Neuronal stem cell (in vitro differentiated cells): ENCODE measurements at regions not wholly inside any gene's neighbourhood (a gene's known extent, or its start where the extent isn't known, plus 50 kb on each side); places are given as distances from the start of the nearest gene placed in this dataset.
A peak's percentile ranks its signal among the peaks of the same experiment; 100 is the strongest.

ENCODE experiments used
- DNase-seq: peaks from one replicate; pipeline ENCODE4 v3.0.0-alpha.2; 2013; ENCODE audit warnings: low spot score
- H2AFZ ChIP-seq: one replicate; pipeline ENCODE4 v1.6.1; 2013; ENCODE audit warnings: mild to moderate bottlenecking, low read length, inconsistent platforms
- H2AK5ac ChIP-seq: 2 replicates; pipeline ENCODE4 v1.6.1; 2013; ENCODE audit warnings: low read depth, mild to moderate bottlenecking, inconsistent platforms, low read length, moderate library complexity, mixed read lengths
- H2BK120ac ChIP-seq: 2 replicates; pipeline ENCODE4 v1.6.1; 2013; ENCODE audit warnings: low read depth, mild to moderate bottlenecking, inconsistent platforms, low read length, moderate library complexity, mixed read lengths
- H2BK12ac ChIP-seq: one replicate; pipeline ENCODE4 v1.6.1; 2013; ENCODE audit warnings: low read length, inconsistent platforms
- H2BK15ac ChIP-seq: 2 replicates; pipeline ENCODE4 v1.6.1; 2013; ENCODE audit warnings: mild to moderate bottlenecking, low read length, inconsistent platforms, mixed read lengths
- H2BK5ac ChIP-seq: one replicate; pipeline ENCODE4 v1.6.1; 2013; ENCODE audit warnings: inconsistent platforms, mild to moderate bottlenecking, low read length, moderate library complexity
- H3K14ac ChIP-seq: one replicate; pipeline ENCODE4 v1.6.1; 2013; ENCODE audit warnings: low read length, inconsistent platforms
- H3K18ac ChIP-seq: 2 replicates; pipeline ENCODE4 v1.6.1; 2013; ENCODE audit warnings: low read length, inconsistent platforms
- H3K23ac ChIP-seq: 2 replicates; pipeline ENCODE4 v1.6.1; 2013; ENCODE audit warnings: low read depth, mild to moderate bottlenecking, mixed read lengths, low read length, inconsistent platforms; ENCODE audit not compliant: poor library complexity
- H3K27ac ChIP-seq: replicated peaks from 3 replicates; pipeline ENCODE4 v1.5.1; 2013; ENCODE audit warnings: low read length, inconsistent platforms
- H3K27me3 ChIP-seq, 3 experiments: 2 replicates each; pipeline ENCODE4 v1.6.1; 2013; ENCODE audit warnings: low read length in 3 of 3, mild to moderate bottlenecking in 2 of 3, inconsistent platforms in 1 of 3, low read depth in 1 of 3, mixed read lengths in 1 of 3, moderate library complexity in 1 of 3; ENCODE audit not compliant: control insufficient read depth in 3 of 3, insufficient read depth in 3 of 3
- H3K36me3 ChIP-seq, 2 donors: replicated peaks in 1 of 2; 2 replicates each; pipeline ENCODE4 v1.6.1; 2013; ENCODE audit warnings: low read length in 2 of 2; ENCODE audit not compliant: control insufficient read depth in 2 of 2, insufficient read depth in 2 of 2
- H3K4ac ChIP-seq: 2 replicates; pipeline ENCODE4 v1.6.1; 2013; ENCODE audit warnings: inconsistent platforms, mild to moderate bottlenecking, low read length, moderate library complexity
- H3K4me1 ChIP-seq, 2 donors: 1 replicate in 1 of 2; 2 replicates in 1 of 2; pipeline ENCODE4 v1.6.1; 2013; ENCODE audit warnings: low read length in 2 of 2, low read depth in 1 of 2; ENCODE audit not compliant: control insufficient read depth in 2 of 2, insufficient read depth in 1 of 2
- H3K4me2 ChIP-seq: one replicate; pipeline ENCODE4 v1.6.1; 2013; ENCODE audit warnings: mild to moderate bottlenecking, low read length, inconsistent platforms; ENCODE audit not compliant: insufficient read depth, poor library complexity, severe bottlenecking
- H3K4me3 ChIP-seq, 2 donors: 2 replicates each; pipeline ENCODE4 v1.5.1; 2013; ENCODE audit warnings: low read length in 2 of 2, mild to moderate bottlenecking in 2 of 2, inconsistent platforms in 1 of 2, moderate library complexity in 1 of 2
- H3K79me1 ChIP-seq: one replicate; pipeline ENCODE4 v1.6.1; 2013; ENCODE audit warnings: low read depth, mild to moderate bottlenecking, inconsistent platforms, low read length, moderate library complexity
- H3K9ac ChIP-seq: one replicate; pipeline ENCODE4 v1.6.1; 2013; ENCODE audit warnings: mild to moderate bottlenecking, low read depth, low read length, inconsistent platforms; ENCODE audit not compliant: poor library complexity
- H3K9me3 ChIP-seq, 2 donors: replicated peaks in 1 of 2; 2 replicates each; pipeline versions ENCODE3 to v1.6.1; 2013; ENCODE audit warnings: low read length in 2 of 2, mild to moderate bottlenecking in 2 of 2, inconsistent platforms in 1 of 2, low read depth in 1 of 2, mixed read lengths in 1 of 2, moderate library complexity in 1 of 2; ENCODE audit not compliant: control insufficient read depth in 2 of 2, insufficient read depth in 1 of 2
- H4K8ac ChIP-seq: one replicate; pipeline ENCODE4 v1.6.1; 2013; ENCODE audit warnings: low read depth, mild to moderate bottlenecking, inconsistent platforms, low read length, moderate library complexity
- H4K91ac ChIP-seq: one replicate; pipeline ENCODE4 v1.6.1; 2013; ENCODE audit warnings: low read length, low read depth, mild to moderate bottlenecking, inconsistent platforms; ENCODE audit not compliant: poor library complexity
- WGBS, 2 donors: extraction: QIAGEN DNeasy Blood & Tissue Kit; methylation state at CpG; one replicate each; pipeline ENCODE4 v1.1.7; 2013; ENCODE audit warnings: missing lambda C conversion rate in 2 of 2, mixed read lengths in 1 of 2; ENCODE audit not compliant: insufficient read length in 2 of 2, insufficient replicate concordance in 1 of 2; ENCODE audit errors: extremely low coverage in 2 of 2; 5-methylcytosine and 5-hydroxymethylcytosine counted together

DNA sequence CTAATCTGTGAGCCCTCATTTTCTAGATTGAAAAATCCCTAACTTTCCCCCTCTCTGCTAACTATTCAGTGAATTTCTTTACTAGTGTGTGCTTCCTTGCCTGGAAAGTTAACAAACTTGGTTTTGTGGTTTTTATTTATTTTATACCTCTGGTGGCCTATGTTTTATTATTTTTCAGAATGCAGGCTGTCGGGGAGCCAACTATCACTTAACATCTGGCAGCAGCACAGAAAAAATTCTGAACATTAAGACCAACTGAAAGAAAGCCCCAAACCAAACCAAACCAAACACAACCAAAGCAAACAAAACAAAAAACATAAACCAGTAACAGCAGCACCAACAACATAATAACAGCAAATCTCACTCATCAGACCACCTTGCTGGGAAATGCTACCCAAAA, 109.0 kb upstream of the KL start:
- no CpG with 5 or more reads among the region's 1 CpG for WGBS, 2 donors
- DNase-seq, result no peak
- no peaks in the 10 kb centered on the region for H3K9me3 ChIP-seq

DNA sequence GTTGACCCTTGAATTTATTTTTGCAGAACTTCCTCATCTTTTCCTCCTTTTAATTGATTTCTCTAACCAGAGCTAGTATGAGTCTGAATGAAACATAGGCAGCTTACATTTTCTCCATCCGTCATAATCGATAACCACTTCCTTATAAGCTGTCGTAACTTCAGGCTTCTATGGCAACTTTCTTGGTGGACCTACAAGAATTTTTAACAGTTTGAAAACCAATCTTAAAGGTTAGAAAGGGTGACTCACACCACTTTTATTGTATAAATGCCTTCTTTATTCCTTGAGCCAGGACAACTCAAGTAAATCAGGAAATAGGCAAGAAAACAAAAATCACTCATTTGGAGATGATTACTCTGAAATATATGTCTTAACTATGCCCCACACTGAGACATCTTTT, 105.7 kb upstream of the KL start:
- Histone ChIP-seq H2BK120ac (no peak overlapping the region), H3K36me3 (no peaks in the 10 kb centered on the region)

More for the DNA sequence above, 109.0 kb upstream of the KL start:
- no peak overlapping the region for H2BK5ac ChIP-seq
- H3K23ac ChIP-seq, result no peak overlapping the region
- no peak overlapping the region for H3K18ac ChIP-seq
- H3K27ac ChIP-seq, result no peak overlapping the region
- no peak overlapping the region for H3K9ac ChIP-seq
- H2BK12ac ChIP-seq, result no peak overlapping the region
- H3K27me3 ChIP-seq, result no peaks in the 10 kb centered on the region
- H2BK15ac ChIP-seq, result no peak overlapping the region
- H3K14ac ChIP-seq, result no peak overlapping the region
- no peak overlapping the region for H3K4me2 ChIP-seq
- H4K91ac ChIP-seq, result no peak overlapping the region
- no peaks in the 10 kb centered on the region for H3K79me1 ChIP-seq
- peaks cover 0 to 3% of the 10 kb centered on the region in 2 donors for H3K4me1 ChIP-seq
- no peak overlapping the region for H3K4me3 ChIP-seq
- no peak overlapping the region for H2BK120ac ChIP-seq
- no peak overlapping the region for H3K4ac ChIP-seq
- H3K36me3 ChIP-seq, result no peaks in the 10 kb centered on the region
- no peak overlapping the region for H4K8ac ChIP-seq
- H2AK5ac ChIP-seq, result no peak overlapping the region
- no peak overlapping the region for H2AFZ ChIP-seq

GRCh38 chr13:32911506-32911905, 104.7 kb upstream of the KL start:
- H3K4ac ChIP-seq, result no peak overlapping the region
- H3K4me3 ChIP-seq, result no peak overlapping the region
- H3K4me1 ChIP-seq, result no peaks in the 10 kb centered on the region
- no peaks in the 10 kb centered on the region for H3K79me1 ChIP-seq
- no peak overlapping the region for H2AFZ ChIP-seq
- H2AK5ac ChIP-seq, result no peak overlapping the region
- no peak overlapping the region for H3K23ac ChIP-seq
- no peak overlapping the region for H2BK120ac ChIP-seq
- H3K4me2 ChIP-seq, result no peak overlapping the region
- no peak overlapping the region for H3K18ac ChIP-seq
- no peak overlapping the region for H4K91ac ChIP-seq
- no CpG with 5 or more reads among the region's 2 CpGs for WGBS, 2 donors
- peak; percentile 9 for DNase-seq
- H3K9me3 ChIP-seq, result peaks cover 0 to 2% of the 10 kb centered on the region in 2 donors
- no peak overlapping the region for H2BK15ac ChIP-seq
- no peak overlapping the region for H3K27ac ChIP-seq
- H3K9ac ChIP-seq, result no peak overlapping the region
- H3K27me3 ChIP-seq, result no peaks in the 10 kb centered on the region
- no peak overlapping the region for H2BK12ac ChIP-seq
- no peak overlapping the region for H3K14ac ChIP-seq
- H3K36me3 ChIP-seq, result no peaks in the 10 kb centered on the region
- no peak overlapping the region for H4K8ac ChIP-seq
- no peak overlapping the region for H2BK5ac ChIP-seq

More for the DNA sequence above, 105.7 kb upstream of the KL start:
- no peak overlapping the region for H3K23ac ChIP-seq
- no peak overlapping the region for H4K8ac ChIP-seq
- no CpG with 5 or more reads among the region's 3 CpGs for WGBS, 2 donors
- H3K27ac ChIP-seq, result no peak overlapping the region
- H3K4ac ChIP-seq, result no peak overlapping the region
- no peak overlapping the region for H2AK5ac ChIP-seq
- H3K18ac ChIP-seq, result no peak overlapping the region
- H2AFZ ChIP-seq, result no peak overlapping the region
- H2BK5ac ChIP-seq, result no peak overlapping the region
- no peak overlapping the region for H3K9ac ChIP-seq
- no peak overlapping the region for H3K4me3 ChIP-seq
- no peak for DNase-seq
- no peaks in the 10 kb centered on the region for H3K27me3 ChIP-seq
- H3K4me2 ChIP-seq, result no peak overlapping the region
- H2BK15ac ChIP-seq, result no peak overlapping the region
- no peak overlapping the region for H3K14ac ChIP-seq
- H3K79me1 ChIP-seq, result no peaks in the 10 kb centered on the region
- H4K91ac ChIP-seq, result no peak overlapping the region
- H3K9me3 ChIP-seq, result no peaks in the 10 kb centered on the region
- no peak overlapping the region for H2BK12ac ChIP-seq
- no peaks in the 10 kb centered on the region for H3K4me1 ChIP-seq

GRCh38 chr13:32914686-32915085, 101.5 kb upstream of the KL start:
- H3K36me3 ChIP-seq, result no peaks in the 10 kb centered on the region
- no peak overlapping the region for H3K18ac ChIP-seq
- H3K4ac ChIP-seq, result no peak overlapping the region
- H4K91ac ChIP-seq, result no peak overlapping the region
- H3K4me2 ChIP-seq, result no peak overlapping the region
- no peak overlapping the region for H2BK120ac ChIP-seq
- WGBS, 2 donors, result no CpG with 5 or more reads among the region's 1 CpG
- no peaks in the 10 kb centered on the region for H3K79me1 ChIP-seq
- H2BK15ac ChIP-seq, result no peak overlapping the region
- H2AFZ ChIP-seq, result no peak overlapping the region
- no peaks in the 10 kb centered on the region for H3K4me1 ChIP-seq
- no peak overlapping the region for H3K9ac ChIP-seq
- H2BK5ac ChIP-seq, result no peak overlapping the region
- no peak overlapping the region for H3K14ac ChIP-seq
- peaks cover 0 to 2% of the 10 kb centered on the region in 2 donors for H3K9me3 ChIP-seq
- no peak overlapping the region for H4K8ac ChIP-seq
- no peak overlapping the region for H3K23ac ChIP-seq
- no peak overlapping the region for H3K4me3 ChIP-seq
- H3K27me3 ChIP-seq, result no peaks in the 10 kb centered on the region
- H3K27ac ChIP-seq, result no peak overlapping the region
- no peak overlapping the region for H2AK5ac ChIP-seq
- no peak overlapping the region for H2BK12ac ChIP-seq
- DNase-seq, result no peak
